GM13976 (cell line): ENCODE measurements at regions not wholly inside any gene's neighbourhood (a gene's known extent, or its start where the extent isn't known, plus 50 kb on each side); places are given as distances from the start of the nearest gene placed in this dataset.
"Not testable (repeated sequence)": the region's sequence is repeated elsewhere in the genome, so short reads cannot be mapped to it uniquely, and the experiment has no call there.

Experiments
- DNase-seq: peaks from one replicate; pipeline ENCODE4 v3.0.0; 2012; ENCODE audit warnings: low spot score
- in situ Hi-C: fragments of 300-500 bp; cut with MboI; formaldehyde crosslinking; loops from one replicate; pipeline ENCODE4 v1.12.0; 2022; ENCODE audit warnings: low sequenced_read_pairs, mixed read lengths, inconsistent platforms; ENCODE audit not compliant: unreplicated experiment
- TF ChIP-seq, protein P1 (sequence below): IDR thresholded peaks from 2 replicates; pipeline ENCODE4 v1.5.1; 2012; ENCODE audit warnings: borderline replicate concordance, mild to moderate bottlenecking; ENCODE audit not compliant: insufficient read depth; ENCODE audit errors: extremely low read depth, missing control alignments, control extremely low read depth

DNA sequence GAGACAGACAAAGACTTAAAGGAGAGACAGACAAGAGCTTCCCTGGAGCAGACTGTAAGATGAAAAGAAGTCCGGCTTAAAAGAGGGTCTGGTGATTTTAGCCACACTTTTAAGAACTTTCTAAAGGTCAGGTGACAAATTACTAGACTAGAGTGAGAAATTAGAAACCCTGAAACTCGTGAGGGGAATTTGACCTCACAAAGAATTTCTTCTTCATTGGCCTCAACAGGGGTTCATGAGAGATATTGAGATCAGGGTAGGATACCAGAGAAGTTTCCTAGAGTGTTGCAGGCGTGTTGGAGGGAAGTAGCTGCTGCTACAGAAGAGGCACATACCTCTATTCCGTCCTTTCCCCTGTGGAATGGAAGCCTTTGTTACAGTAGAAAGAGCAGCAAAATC, 884.4 kb downstream of the KCNT2 start:
- in situ Hi-C loops = no loop called here
- TF ChIP-seq, protein P1, sequence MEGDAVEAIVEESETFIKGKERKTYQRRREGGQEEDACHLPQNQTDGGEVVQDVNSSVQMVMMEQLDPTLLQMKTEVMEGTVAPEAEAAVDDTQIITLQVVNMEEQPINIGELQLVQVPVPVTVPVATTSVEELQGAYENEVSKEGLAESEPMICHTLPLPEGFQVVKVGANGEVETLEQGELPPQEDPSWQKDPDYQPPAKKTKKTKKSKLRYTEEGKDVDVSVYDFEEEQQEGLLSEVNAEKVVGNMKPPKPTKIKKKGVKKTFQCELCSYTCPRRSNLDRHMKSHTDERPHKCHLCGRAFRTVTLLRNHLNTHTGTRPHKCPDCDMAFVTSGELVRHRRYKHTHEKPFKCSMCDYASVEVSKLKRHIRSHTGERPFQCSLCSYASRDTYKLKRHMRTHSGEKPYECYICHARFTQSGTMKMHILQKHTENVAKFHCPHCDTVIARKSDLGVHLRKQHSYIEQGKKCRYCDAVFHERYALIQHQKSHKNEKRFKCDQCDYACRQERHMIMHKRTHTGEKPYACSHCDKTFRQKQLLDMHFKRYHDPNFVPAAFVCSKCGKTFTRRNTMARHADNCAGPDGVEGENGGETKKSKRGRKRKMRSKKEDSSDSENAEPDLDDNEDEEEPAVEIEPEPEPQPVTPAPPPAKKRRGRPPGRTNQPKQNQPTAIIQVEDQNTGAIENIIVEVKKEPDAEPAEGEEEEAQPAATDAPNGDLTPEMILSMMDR = no peak
- DNase-seq = no peak

DNA sequence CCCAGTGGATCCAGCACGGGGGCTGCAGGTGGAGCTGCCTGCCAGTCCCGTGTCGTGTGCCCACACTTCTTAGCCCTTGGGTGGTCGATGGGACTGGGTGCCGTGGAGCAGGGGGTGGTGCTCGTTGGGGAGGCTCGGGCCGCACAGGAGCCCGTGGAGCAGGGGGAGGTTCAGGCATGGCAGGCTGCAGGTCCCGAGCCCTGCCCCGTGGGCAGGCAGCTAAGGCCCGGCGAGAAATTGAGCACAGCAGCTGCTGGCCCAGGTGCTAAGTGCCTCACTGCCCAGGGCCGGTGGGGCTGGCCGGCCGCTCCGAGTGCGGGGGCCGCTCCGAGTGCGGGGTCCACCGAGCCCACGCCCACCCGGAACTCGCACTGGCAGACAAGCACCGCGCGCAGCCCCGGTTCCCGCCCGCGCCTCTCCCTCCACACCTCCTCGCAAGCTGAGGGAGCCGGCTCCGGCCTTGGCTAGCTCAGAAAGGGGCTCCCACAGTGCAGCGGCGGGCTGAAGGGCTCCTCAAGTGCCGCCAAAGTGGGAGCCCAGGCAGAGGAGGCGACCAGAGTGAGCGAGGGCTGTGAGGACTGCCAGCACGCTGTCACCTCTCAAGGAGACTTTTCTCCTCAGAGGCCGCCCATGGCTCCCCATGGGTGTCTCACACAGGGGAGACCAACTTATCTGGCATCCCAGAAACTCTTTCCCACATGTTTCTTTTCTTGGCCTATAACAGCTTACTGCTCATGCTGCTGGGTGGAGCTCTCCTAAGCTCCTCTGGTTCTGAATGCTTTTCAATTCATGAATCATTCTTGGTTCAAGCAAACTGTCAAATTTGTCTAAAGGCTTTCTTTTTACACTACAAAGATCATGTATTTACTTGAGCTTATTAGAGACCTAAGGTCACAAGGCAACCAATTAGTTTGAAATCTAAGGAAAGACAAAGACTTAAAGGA, 885.1 kb downstream of the KCNT2 start:
- DNase-seq = not testable (repeated sequence)

DNA sequence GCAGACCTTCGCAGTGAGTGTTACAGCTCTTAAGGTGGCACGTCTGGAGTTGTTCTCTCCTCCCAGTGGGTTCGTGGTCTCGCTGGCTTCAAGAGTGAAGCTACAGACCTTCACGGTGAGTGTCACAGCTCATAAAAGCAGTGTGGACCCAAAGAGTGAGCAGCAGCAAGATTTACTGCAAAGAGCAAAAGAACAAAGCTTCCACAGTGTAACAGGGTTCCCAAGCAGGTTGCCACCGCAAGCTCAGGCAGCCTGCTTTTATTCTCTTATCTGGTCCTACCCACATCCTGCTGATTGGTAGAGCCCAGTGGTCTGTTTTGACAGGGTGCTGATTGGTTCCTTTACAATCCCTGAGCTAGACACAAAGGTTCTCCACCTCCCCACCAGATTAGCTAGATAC, 886.1 kb downstream of the KCNT2 start:
- in situ Hi-C loops = not testable (repeated sequence)

More for the DNA sequence above, 885.1 kb downstream of the KCNT2 start:
- in situ Hi-C loops = not testable (repeated sequence)

DNA sequence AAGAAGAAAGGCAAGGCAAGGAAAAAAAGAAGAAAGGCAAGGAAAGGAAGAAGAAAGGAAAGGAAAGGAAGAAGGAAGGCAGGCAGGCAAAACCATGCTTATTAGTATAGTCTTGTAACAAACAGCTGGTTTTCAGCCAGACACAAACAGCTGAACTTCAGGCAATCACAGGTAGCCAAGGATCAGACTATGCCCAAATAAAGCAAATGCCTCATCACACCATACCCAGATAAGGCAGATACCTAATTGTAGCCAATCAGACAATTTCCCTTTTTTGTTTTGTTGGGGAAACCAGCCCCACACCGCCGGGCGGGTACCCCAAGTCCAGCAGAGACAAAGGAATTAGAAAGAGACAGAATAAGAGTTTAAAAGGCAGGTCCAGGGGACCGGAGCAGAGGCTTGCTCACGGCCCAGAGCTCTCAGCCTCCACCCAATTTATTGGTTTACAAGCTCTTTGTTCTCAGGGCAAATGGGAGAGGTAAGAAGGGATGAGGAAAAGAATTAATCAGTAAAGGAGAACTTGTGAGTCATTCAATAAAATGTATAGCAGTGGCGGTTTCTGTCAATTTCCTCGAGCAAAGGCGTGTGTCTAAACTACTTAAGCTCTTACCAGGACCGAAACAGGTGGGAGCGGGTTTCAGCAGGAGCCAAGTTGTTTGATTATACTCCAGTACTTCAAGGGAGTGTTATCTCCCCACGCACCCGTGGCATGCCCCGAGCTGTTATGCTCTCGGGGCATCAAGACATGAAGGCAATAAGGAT, 886.8 kb downstream of the KCNT2 start:
- in situ Hi-C loops = no loop called here
- no peak for DNase-seq
- TF ChIP-seq, protein P1 = no peak

More for the DNA sequence above, 886.1 kb downstream of the KCNT2 start:
- not testable (repeated sequence) for DNase-seq

DNA sequence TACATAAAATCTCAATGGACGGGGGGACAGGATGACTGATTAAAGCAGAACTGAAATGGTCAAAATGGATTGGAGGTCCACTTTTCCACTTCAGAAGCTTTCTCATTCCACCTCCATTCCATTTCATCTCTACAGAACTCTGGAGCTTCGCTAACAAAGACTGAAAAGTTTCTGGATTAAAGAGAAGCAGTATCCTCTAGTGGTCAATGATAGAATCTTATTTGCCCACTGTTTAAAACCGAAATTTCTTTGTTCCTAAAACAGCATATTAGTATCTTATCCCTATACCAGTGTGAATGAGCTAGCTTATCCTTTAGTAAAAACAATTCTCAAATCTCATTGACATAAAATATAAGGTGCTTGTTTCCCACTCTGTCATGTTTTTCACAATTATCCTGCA, 890.6 kb downstream of the KCNT2 start:
- in situ Hi-C loops = no loop called here
- DNase-seq = no peak
- TF ChIP-seq, protein P1 = no peak

DNA sequence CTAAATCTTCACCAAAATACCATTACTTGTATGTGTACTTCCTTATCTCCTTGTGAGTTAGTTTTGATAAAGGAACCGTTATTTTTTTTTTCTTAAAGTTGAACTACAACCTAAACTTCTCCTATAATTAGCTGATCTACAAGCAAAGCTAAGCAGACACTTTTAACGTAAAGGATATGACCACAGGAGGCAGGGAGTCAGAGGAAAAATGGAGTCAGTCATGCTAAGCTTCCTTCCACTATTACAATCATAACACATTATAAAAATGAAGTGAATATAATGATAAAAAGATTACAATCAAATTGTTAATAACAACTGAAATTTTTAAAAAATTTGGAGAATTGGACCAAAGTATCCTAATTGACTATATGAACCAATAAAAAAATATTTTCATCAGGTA, 892.6 kb downstream of the KCNT2 start:
- in situ Hi-C loops = no loop called here
- TF ChIP-seq, protein P1 = no peak
- no peak for DNase-seq

DNA sequence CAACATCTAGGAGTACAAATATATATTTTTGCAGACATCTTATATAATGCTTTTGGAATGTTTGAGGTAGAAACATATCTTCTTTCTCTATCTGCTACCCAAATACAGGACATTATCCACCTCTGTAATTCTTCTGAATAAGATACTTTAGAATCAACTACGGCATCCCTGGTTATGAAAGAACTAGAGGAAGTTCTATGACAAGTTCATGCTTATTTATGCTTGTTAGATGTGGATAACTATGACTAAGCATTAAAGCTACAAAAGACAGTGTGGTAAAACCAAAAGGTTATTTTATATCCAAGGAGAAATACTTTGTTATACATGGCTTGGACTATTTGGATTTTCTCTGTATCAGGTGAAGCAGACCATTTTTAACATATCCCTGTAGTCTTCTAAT, 894.0 kb downstream of the KCNT2 start:
- in situ Hi-C loops = no loop called here
- DNase-seq = no peak
- TF ChIP-seq, protein P1 = no peak
